Kidney (tissue), 13 donors: ENCODE measurements at regions not wholly inside any gene's neighbourhood (a gene's known extent, or its start where the extent isn't known, plus 50 kb on each side); places are given as distances from the start of the nearest gene placed in this dataset.

Experiments
- DNase-seq, 5 donors: peaks; one replicate each; pipeline ENCODE4 v3.0.0-alpha.2; 2013 to 2020
- FAIRE-seq: peaks from 2 replicates; lab custom pipeline; 2012; peaks lifted over from hg19 to GRCh38; lab: Jason Lieb, UNC
- H3K27ac ChIP-seq, 2 donors: one replicate each; pipeline ENCODE4 v1.7.0; 2013; ENCODE audit warnings: low read depth in 2 of 2, low read length in 2 of 2, inconsistent platforms in 1 of 2
- H3K27me3 ChIP-seq: one replicate; pipeline ENCODE4 v1.7.1; 2013; ENCODE audit warnings: low read length, inconsistent platforms; ENCODE audit not compliant: control insufficient read depth, insufficient read depth
- H3K36me3 ChIP-seq, 3 donors: one replicate each; pipeline versions ENCODE4 v1.7.0 to v1.7.1; 2013; ENCODE audit warnings: low read length in 3 of 3, control low read depth in 1 of 3, inconsistent platforms in 1 of 3; ENCODE audit not compliant: insufficient read depth in 3 of 3, control insufficient read depth in 2 of 3
- H3K4me1 ChIP-seq, 3 donors: one replicate each; pipeline versions ENCODE4 v1.7.0 to v1.7.1; 2013; ENCODE audit warnings: low read length in 3 of 3, inconsistent platforms in 1 of 3, low read depth in 1 of 3; ENCODE audit not compliant: control insufficient read depth in 2 of 3, insufficient read depth in 2 of 3
- H3K4me3 ChIP-seq, 3 donors: one replicate each; pipeline versions ENCODE4 v1.7.0 to v1.8.1; 2013; ENCODE audit warnings: low read length in 3 of 3, control low read depth in 1 of 3, inconsistent platforms in 1 of 3
- H3K9ac ChIP-seq, 3 donors: one replicate each; pipeline versions ENCODE4 v1.7.0 to v1.7.1; 2013; ENCODE audit warnings: low read length in 3 of 3, control low read depth in 1 of 3, inconsistent platforms in 1 of 3
- H3K9me3 ChIP-seq, 3 donors: one replicate each; pipeline versions ENCODE4 v1.7.0 to v1.7.1; 2013; ENCODE audit warnings: low read length in 3 of 3, control low read depth in 1 of 3, inconsistent platforms in 1 of 3; ENCODE audit not compliant: control insufficient read depth in 2 of 3, insufficient read depth in 1 of 3
- CTCF ChIP-seq: IDR thresholded peaks from 3 replicates; pipeline ENCODE4 v1.5.1; 2012; ENCODE audit warnings: mild to moderate bottlenecking, moderate library complexity, borderline replicate concordance; ENCODE audit not compliant: insufficient read depth; ENCODE audit errors: extremely low read depth
- intact Hi-C: fragments of 100-400 bp; cut with DNase I; formaldehyde crosslinking; loops from one replicate; pipeline ENCODE4 v1.11.1; 2022
- donor health status: control.
- donor health status: control.
- donor health status: control.
- donor health status: control.
- donor health status: control.
- donor health status: DM: yes; HTN: yes; CAD: no.
- donor health status: Normal renal cell carcinoma (clear cell type).

GRCh38 chr5:159539678-159540077 is 209.4 kb upstream of the IL12B start:
- no peak for DNase-seq
- Histone ChIP-seq H3K4me1 (no peaks in the 10 kb centered on the region), H3K27ac (no peak overlapping the region), H3K4me3 (no peak overlapping the region), H3K9me3 (no peaks in the 10 kb centered on the region), H3K9ac (no peak overlapping the region), H3K27me3 (no peaks in the 10 kb centered on the region), H3K36me3 (no peaks in the 10 kb centered on the region)
- intact Hi-C loops: no loop called here
- FAIRE-seq: no peak
- TF ChIP-seq CTCF: no peak

- Histone ChIP-seq H3K36me3 (no peaks in the 10 kb centered on the region), H3K27ac (no peak overlapping the region), H3K4me1 (no peaks in the 10 kb centered on the region), H3K9me3 (peaks cover 0 to 8% (median 2%) of the 10 kb centered on the region in 3 donors), H3K4me3 (no peak overlapping the region), H3K9ac (no peak overlapping the region), H3K27me3 (no peaks in the 10 kb centered on the region)
- intact Hi-C loops: no loop called here
- no peak for FAIRE-seq
- no peak for TF ChIP-seq CTCF
- DNase-seq: no peak
Observed at GRCh38 chr5:159543326-159543725, 213.0 kb upstream of the IL12B start.

- no peaks in the 10 kb centered on the region for H3K27me3 ChIP-seq
- TF ChIP-seq CTCF: no peak
- FAIRE-seq (no peak), DNase-seq (no peak)
- no peaks in the 10 kb centered on the region for H3K36me3 ChIP-seq
- no peak overlapping the region for H3K27ac ChIP-seq
- H3K4me1 ChIP-seq: no peaks in the 10 kb centered on the region
- peaks cover 0 to 8% (median 2%) of the 10 kb centered on the region in 3 donors for H3K9me3 ChIP-seq
- no peak overlapping the region for H3K9ac ChIP-seq
- H3K4me3 ChIP-seq: no peak overlapping the region
- intact Hi-C loops: no loop called here
Observed at GRCh38 chr5:159545156-159545555, 214.9 kb upstream of the IL12B start.
